ENCODE measurements at regions not wholly inside any gene's neighbourhood (a gene's known extent, or its start where the extent isn't known, plus 50 kb on each side); places are given as distances from the start of the nearest gene placed in this dataset.

GRCh38 chr17:5705081-5705875, 121.0 kb upstream of the NLRP1 start:
- peak; percentile 43 for TF ChIP-seq CTCF (IDR thresholded peaks at IDR 0.05; ENCODE audit: low read length)
- TF ChIP-seq EZH2 (optimal IDR thresholded peaks at IDR 0.05; ENCODE audit: low read depth, low read length) = no peak
- H3K9me2 ChIP-seq (replicated peaks; ENCODE audit: insufficient read depth, low read length) = no peaks in the 10 kb centered on the region

GRCh38 chr17:5705876-5706576, 121.7 kb upstream of the NLRP1 start:
- Histone ChIP-seq H3K27me3 (replicated peaks; ENCODE audit: insufficient read depth, low read length) (no peaks in the 10 kb centered on the region), H3K27ac (ENCODE audit: low read length) (no peak overlapping the region), H3K4me1 (ENCODE audit: low read length) (no peaks in the 10 kb centered on the region), H3K9me3 (replicated peaks; ENCODE audit: insufficient read depth, low read length) (no peaks in the 10 kb centered on the region), H4K20me1 (ENCODE audit: insufficient read depth, low read length) (no peaks in the 10 kb centered on the region), H2AFZ (ENCODE audit: low read length) (no peak overlapping the region), H3K9ac (ENCODE audit: low read length) (no peak overlapping the region), H3F3A (ENCODE audit: insufficient read depth, low read length) (no peaks in the 10 kb centered on the region), H3K4me2 (ENCODE audit: low read depth, low read length) (no peak overlapping the region), H3K4me3 (ENCODE audit: low read length) (no peak overlapping the region), H3K79me2 (ENCODE audit: low read length) (no peaks in the 10 kb centered on the region), H3K9me2 (replicated peaks; ENCODE audit: insufficient read depth, low read length) (no peaks in the 10 kb centered on the region), H3K36me3 (replicated peaks; ENCODE audit: insufficient read depth, low read length) (no peaks in the 10 kb centered on the region)
- TF ChIP-seq CTCF (IDR thresholded peaks at IDR 0.05; ENCODE audit: low read length) (no peak), EZH2 (optimal IDR thresholded peaks at IDR 0.05; ENCODE audit: low read depth, low read length) (no peak), EZH2phosphoT487 (IDR thresholded peaks at IDR 0.05; ENCODE audit: low read length) (no peak)
- no peak for DNase-seq

More at GRCh38 chr17:5705081-5705875, 121.0 kb upstream of the NLRP1 start:
- H3K4me2 ChIP-seq (ENCODE audit: low read depth, low read length) = no peak overlapping the region
- no peak overlapping the region for H2AFZ ChIP-seq (ENCODE audit: low read length)
- no peaks in the 10 kb centered on the region for H3K27me3 ChIP-seq (replicated peaks; ENCODE audit: insufficient read depth, low read length)
- H3K9ac ChIP-seq (ENCODE audit: low read length) = no peak overlapping the region
- H3K36me3 ChIP-seq (replicated peaks; ENCODE audit: insufficient read depth, low read length) = no peaks in the 10 kb centered on the region
- no peak overlapping the region for H3K27ac ChIP-seq (ENCODE audit: low read length)
- H3F3A ChIP-seq (ENCODE audit: insufficient read depth, low read length) = no peaks in the 10 kb centered on the region
- no peaks in the 10 kb centered on the region for H3K9me3 ChIP-seq (replicated peaks; ENCODE audit: insufficient read depth, low read length)
- peak; percentile 9 for DNase-seq
- H3K4me3 ChIP-seq (ENCODE audit: low read length) = no peak overlapping the region
- H3K4me1 ChIP-seq (ENCODE audit: low read length) = no peaks in the 10 kb centered on the region
- no peaks in the 10 kb centered on the region for H3K79me2 ChIP-seq (ENCODE audit: low read length)
- H4K20me1 ChIP-seq (ENCODE audit: insufficient read depth, low read length) = no peaks in the 10 kb centered on the region

- Histone ChIP-seq H3K4me1 (ENCODE audit: low read length) (no peaks in the 10 kb centered on the region), H3F3A (ENCODE audit: insufficient read depth, low read length) (no peaks in the 10 kb centered on the region), H3K36me3 (replicated peaks; ENCODE audit: insufficient read depth, low read length) (no peaks in the 10 kb centered on the region), H3K4me3 (ENCODE audit: low read length) (no peak overlapping the region), H3K9me3 (replicated peaks; ENCODE audit: insufficient read depth, low read length) (no peaks in the 10 kb centered on the region), H3K9ac (ENCODE audit: low read length) (no peak overlapping the region), H2AFZ (ENCODE audit: low read length) (no peak overlapping the region), H3K79me2 (ENCODE audit: low read length) (no peaks in the 10 kb centered on the region), H3K27me3 (replicated peaks; ENCODE audit: insufficient read depth, low read length) (no peaks in the 10 kb centered on the region), H3K9me2 (replicated peaks; ENCODE audit: insufficient read depth, low read length) (no peaks in the 10 kb centered on the region), H4K20me1 (ENCODE audit: insufficient read depth, low read length) (no peaks in the 10 kb centered on the region), H3K27ac (ENCODE audit: low read length) (no peak overlapping the region), H3K4me2 (ENCODE audit: low read depth, low read length) (no peak overlapping the region)
- peak; percentile 54 for DNase-seq
- TF ChIP-seq CTCF (IDR thresholded peaks at IDR 0.05; ENCODE audit: low read length) (peak; percentile 77), EZH2phosphoT487 (IDR thresholded peaks at IDR 0.05; ENCODE audit: low read length) (no peak), EZH2 (optimal IDR thresholded peaks at IDR 0.05; ENCODE audit: low read depth, low read length) (no peak)
Measured at GRCh38 chr17:5706577-5707210, 122.4 kb upstream of the NLRP1 start.
